NCI-H1930 (cell line): ENCODE measurements at regions not wholly inside any gene's neighbourhood (a gene's known extent, or its start where the extent isn't known, plus 50 kb on each side); places are given as distances from the start of the nearest gene placed in this dataset.
"Not testable (repeated sequence)": the region's sequence is repeated elsewhere in the genome, so short reads cannot be mapped to it uniquely, and the experiment has no call there.

Experiments used
- DNase-seq, 2 experiments: peaks; one replicate each; lab custom pipeline; 2025; lab: John Stamatoyannopoulos, UW

DNA sequence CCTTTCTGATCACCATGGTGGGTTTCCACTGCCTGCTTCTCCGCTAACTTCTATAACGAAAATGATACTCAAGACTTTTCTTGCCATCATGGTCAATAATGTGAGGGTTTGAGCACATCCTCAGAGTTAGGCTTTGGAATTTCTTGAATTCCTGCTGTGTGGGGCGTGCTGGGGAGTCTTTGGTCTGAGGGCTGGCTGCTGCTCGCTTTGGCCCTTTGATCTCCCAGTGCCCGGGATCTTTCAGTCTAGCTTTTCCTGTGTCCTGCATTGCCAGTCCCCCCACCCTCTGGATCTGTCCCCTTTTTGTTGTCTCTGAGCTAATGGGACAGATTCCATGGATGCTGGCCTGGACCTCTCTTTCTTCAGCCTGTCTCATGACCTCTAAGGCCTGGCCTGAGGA lies 182.6 kb downstream of the NPIPA7 start:
- not testable (repeated sequence) for DNase-seq

DNA sequence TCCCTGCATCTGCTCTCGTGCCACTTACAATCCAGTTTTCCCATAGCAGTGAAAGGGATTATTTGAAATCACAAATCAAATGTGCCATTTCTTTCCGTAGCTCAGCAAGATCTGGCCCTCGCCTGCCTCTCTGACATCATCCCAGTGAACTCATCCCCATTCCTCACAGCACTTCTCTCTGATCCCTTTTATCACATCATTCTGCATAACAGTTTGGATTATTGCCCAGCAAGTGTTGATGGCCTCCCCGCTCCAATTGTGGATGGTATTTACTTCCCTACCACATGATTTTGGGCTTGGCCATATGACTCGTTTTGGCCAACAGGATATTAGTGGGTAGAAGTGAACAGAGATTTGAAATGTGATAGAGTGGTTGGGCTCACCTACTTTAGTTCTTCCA lies 185.0 kb downstream of the NPIPA7 start:
- DNase-seq: not testable (repeated sequence)

DNA sequence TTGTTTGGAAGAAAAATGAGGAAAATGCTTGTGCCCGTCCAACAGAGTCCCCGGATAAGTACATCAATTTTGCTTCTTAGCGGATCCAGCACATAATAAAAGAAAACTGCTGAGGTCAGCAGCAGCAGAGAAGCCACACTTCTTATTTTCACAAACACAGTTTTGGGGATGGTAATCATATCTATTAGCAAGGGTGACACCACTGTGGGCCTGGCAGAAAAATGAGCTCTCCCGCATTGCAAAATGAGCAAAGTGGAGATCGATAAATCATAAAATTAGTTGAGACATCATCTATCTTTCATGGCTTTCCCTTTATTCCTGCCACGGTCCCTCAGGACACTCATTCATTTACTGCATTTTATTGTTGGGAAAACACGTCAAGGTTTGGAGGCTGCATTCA lies 186.4 kb downstream of the NPIPA7 start:
- DNase-seq: not testable (repeated sequence)

DNA sequence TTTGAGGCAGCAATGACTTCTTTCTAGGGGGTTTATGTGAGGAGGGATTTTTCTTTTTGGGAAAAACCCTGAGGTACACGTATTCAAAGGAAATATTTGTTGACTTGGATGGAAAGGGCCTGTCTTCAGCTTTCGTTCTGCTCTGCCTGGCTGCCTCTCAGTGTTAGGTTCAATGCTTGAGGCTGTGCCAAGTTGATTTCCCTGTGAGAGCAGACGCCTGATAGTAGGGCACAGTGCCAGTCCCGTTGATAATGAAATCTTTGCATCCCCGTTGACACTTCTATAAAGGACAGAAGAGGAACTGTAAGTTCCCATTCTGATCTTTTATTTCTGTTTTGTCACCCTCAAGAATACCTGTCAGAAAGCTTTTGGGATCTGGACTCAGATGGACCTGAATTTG lies 191.1 kb downstream of the NPIPA7 start:
- DNase-seq: not testable (repeated sequence)

DNA sequence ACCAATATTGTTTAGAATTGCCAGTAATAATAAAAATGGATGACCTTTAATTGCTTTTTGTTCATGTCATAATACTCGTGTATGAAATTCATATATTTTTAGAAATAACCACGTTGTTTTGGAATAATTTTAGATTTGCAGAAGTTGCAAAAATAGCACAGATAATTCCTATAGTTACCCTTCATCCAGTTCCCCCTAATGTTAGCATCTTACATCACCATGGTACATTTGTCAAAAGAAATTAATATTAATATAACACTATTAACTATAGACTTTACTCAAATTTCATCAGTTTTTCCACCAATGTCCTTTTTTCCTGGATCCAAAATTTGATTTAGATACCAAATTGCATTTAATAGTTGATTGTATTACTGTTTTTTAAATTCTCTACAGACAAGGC lies 191.9 kb downstream of the NPIPA7 start:
- not testable (repeated sequence) for DNase-seq

DNA sequence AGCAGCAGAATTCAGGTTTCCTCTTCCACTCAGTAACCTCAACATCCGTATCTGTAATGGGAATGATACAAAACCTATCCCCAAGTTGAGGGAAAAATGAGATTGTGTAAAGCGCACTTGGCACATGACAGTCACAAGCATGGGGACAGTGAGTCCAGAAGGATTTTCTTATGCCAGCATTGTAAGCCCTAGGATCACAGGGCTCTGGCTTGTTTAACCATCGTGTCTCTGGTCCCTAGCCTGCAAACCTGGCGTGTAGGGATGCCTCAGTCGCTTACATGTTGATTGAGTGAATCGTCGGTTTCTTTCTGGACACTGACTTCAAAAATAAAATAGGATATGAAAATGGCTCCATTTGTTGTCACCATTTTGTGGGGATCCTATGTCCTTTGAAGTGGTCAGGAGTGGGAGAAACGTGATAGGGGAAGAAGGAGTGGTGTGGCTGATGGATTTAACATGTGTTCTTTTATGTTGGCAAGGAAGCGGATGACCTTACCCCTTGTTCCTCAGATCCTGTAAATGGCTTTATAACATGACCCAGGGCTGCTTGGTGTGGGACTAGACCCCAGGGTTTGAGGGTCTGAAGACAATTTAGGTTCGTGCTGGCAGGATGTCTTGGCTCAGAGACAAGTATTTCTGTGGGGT lies 193.3 kb downstream of the NPIPA7 start:
- not testable (repeated sequence) for DNase-seq

DNA sequence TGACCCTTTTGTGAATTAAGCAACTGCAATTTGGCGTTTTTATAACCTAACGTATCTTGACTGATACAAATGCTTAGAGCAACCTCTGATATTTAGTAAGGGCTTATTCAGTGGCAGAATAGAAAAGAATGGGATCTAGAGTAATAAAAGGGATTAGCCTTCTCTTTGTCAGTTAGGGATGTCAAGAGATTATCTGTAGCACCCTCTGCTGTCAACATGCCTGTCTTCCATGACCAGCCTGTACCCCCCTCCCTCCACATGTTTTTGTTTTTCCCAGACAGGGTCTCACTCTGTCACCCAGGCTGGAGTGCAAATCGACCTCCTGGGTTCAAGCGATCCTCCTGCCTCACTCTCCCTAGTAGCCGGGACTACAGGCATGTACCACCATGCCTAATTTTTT lies 198.1 kb downstream of the NPIPA7 start:
- DNase-seq: not testable (repeated sequence)

DNA sequence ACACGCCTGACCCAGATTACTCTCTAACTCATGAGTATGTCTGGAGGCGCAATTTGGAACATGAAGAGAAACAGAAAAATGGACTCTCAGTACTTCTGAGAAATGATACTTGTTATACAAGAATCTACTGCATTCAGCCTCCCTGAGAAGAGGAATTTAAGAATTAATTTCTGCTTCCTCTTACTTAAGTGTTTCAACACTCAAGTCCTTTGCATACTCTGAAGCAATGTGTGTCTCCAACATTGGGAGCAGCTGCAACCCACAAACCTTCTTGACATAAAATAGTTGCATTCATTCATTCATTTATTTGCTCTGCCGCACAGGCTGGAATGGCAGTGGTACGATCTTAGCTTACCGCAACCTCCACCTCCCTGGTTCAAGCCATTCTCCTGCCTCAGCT lies 199.8 kb downstream of the NPIPA7 start:
- DNase-seq: no peak

DNA sequence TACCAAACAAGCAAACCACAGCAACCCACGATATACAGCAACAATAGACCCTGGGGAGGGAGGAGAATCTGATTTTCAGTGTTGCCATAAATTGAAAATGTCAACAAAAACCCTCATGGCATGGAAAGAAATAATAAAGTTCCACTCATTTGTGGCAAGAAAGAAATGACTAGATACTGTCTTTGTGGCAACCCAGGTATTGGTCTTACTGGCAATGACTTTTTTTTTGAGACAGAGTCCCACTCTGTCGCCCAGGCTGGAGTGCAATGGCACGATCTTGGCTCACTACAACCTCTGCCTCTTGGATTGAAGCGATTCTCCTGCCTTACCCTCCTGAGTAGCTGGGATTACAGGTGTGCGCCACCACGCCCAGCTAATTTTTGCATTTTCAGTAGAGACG lies 204.0 kb downstream of the NPIPA7 start:
- not testable (repeated sequence) for DNase-seq

DNA sequence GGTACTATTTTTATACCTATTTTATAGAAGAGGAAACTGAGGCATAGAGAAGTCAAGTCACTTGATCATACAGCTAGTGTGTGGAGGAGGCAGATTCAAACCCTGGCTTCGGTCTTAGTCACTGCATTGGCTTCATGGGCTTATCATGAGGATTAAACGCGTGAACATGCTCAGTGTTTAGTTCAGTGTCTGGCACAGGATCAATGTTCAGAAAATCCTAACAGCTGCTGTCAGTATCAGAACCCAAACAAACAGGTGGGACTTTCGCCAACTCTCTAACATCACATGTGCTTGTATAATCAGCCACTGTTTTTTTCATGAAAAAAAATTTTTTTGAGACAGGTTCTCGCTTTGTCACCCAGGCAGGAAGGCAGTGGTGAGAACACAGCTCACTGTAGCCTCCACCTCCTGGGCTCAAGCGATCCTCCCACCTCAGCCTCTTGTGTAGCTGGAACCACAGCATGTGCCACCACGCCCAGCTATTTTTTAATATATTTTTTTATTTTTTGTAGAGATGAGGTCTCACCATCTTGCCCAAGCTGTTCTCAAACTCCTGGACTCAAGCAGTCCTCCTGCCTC lies 207.2 kb downstream of the NPIPA7 start:
- not testable (repeated sequence) for DNase-seq

DNA sequence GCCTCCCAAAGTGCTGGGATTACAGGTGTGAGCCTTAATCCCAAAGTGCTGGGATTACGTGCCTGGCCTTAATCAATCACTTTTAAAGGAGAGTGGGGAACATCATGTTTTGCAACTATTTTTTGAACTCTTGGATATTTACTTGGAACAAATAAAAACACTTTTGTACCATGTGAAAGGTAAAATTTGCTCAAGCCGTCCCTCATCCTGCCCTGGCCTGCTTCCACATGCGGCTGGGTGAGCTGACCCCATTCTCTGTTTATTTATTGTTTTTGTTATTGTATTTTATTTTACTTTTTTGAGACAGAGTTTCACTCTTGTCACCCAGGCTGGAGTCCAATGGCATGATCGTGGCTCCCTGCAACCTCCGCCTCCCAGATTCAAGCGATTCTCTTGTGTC lies 208.0 kb downstream of the NPIPA7 start:
- not testable (repeated sequence) for DNase-seq

DNA sequence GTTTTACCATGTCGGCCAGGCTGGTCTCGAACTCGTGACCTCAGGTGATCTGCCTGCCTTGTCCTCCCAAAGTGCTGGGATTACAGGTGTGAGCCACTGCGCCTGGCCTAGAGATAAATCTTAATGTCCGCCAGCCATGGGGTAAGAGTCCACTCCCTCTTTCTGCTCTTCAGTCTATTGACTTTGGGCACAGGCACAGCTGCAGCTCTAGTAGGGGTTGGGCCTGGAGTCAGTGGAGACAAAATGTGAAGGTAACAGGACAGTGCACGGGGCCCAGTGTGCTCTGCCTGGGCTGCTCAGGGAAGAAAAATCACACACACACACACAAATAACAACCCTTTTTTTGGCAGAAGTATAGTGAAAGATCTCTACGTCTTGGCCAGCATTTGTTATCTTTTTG lies 209.5 kb downstream of the NPIPA7 start:
- DNase-seq: not testable (repeated sequence)

DNA sequence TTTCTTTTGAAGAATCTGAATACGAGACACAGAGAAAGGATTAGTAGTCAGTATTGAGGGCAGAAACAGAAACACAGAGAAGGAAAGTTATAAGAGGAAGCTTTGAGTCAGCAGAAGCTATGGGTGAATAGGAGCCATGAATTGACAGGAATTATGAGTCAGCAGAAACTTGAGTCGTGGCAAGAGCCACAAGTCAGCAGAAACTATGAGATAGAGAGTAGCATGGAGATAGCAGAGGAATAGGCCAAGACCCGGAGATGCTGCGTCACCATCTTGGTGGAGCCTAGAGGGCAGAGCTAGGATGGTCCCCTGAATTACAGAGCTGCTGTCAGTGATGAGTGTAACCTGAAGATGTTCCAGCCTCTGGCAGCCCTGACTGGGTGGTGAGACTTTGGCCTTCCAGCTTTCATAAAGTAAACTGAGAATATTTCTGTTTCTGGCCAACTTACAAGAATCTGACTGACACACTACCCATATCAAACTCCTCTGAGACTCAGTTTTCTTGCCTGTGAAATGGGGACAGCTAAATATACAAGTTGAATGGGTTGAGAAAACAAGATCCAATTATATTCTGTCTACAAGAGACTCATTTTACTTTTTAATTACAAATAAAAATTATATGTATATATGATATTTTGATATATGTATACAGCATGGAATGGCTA lies 211.8 kb downstream of the NPIPA7 start:
- DNase-seq: not testable (repeated sequence)

DNA sequence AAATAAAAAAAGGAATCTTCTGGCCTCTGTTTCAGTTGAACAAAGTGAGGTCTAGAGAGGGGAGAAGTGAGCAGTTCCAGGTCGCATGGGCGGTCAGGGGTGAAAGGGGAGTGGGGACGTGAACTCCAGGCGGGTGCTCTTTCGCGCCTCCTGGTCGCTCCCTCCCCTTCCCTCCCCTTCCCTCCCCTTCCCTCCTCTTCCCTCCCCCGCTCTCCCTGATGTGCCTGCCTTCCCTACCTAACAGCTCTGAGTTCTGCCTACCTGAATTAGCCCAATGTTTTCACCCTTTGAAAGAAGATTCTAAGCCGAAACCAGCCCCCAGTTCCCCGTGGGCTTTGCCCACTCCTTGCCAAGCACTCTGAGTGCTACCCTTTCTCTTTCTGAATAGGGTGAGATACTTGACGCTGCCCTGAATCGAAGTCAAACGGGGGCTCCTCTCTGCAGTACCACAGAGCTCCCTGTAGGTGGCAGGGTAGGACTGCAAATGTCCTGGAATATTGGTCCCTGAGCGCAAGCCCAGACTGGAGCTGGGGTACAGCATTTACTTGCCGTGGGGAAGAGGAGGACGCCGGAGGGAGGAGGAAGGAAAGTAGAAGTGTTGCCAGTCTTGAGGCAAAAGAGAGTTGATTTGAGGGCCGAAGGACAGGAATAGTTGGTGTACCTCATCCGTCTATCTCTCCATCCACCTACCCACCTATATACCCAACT lies 214.4 kb downstream of the NPIPA7 start:
- peak in 1 of 2 experiments; percentile 8 for DNase-seq

DNA sequence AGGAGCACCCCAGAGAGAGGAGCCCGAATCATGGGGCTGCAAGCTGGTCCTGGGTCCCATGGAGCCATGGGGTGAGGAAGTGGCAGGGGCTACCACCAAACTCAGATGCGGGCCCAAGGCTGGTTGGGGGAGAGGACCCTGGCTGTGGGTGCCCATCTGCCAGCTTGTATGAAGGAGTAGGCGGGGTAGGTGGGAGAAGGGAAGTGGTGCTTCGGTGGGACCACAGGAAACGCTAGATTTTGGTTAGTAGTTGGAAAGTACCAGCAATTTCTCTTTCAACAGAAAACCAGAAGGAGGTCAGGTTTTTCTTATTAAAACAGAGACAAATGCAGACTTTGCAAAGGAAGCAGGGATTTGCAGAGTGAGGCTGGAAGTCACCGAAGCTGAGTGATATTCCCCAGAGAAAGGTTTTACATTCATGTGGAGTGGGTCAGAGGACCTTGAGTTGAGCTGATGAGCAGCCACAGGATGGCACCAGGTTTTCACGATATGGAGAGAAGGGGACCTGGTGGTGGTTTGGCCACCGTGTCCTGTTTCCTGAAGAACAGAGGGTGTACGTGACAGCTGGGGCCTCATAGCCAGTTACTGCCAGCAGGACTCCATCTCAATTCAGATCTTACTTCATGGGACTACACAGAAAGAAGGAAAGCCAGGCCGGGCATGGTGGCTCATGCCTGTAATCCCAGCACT lies 216.2 kb downstream of the NPIPA7 start:
- not testable (repeated sequence) for DNase-seq

DNA sequence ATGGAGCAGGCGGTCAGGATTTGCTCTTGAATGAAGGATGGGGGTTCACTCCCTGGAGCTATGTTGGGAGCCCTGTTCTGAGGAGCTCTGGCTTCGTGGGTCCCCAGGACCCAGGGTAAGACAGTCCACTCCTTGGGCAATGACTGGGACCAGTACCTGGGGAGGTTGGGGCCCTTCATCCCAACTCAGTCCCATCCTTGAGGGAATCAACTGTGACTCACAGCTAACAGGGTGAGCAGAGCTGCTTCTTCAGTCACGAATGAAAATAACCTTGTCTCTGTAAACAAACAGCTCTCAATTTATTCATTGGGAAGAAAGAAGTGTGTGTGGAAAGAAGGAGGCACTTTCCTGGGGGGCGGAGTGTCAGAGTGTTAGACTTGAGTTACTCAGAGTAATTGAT lies 222.3 kb downstream of the NPIPA7 start:
- DNase-seq: not testable (repeated sequence)

DNA sequence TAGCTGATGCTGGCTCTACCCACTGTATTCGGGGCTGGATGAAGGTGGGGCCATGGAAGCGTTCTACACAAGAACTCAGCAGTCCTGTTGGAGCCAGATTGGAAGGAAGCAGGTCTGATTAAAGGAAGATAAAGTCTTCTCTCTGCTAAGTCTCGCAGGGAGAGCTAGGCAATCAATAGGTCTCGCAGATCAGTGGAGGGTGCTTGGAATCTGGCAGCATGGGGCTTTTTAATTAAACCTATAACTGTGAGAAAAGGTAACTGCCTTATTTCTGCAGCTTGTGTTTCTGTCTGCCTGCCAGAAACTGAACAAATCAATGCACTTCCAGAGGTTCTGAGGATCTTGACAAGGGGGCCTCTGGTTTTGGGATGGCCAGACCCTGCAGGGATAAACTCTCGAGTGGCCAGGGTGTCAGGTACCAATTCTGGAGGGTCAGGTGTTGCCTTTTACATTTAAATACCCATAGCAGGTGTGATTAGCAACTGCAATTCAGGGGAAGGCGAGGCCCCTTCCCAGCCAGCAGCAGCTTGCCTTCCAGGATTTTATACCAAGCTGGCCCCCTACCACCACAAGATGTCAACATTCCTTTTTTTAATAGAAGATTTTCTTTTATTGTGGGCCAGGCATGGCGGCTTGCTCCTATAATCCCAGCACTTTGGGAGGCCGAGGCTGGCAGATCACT lies 228.6 kb downstream of the NPIPA7 start:
- not testable (repeated sequence) for DNase-seq

DNA sequence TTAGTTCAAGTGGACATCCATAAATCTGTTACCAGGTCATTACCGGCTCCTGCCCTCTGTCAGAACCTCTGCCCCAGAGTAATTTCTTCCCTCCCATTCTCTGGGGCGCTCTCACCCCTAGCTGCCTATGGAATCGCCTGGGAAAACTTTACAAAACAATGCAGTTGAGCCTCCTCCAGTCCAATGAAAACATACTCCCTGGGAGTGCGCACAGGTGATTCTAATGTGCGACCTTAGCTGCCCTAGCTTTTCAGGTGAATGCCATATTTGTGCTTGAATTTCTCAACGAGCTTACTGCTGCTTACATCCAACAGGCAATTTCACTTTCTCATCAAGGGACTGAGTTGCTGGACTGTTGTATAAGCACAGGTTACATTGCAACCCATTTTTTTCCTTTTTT lies 230.7 kb downstream of the NPIPA7 start:
- not testable (repeated sequence) for DNase-seq

DNA sequence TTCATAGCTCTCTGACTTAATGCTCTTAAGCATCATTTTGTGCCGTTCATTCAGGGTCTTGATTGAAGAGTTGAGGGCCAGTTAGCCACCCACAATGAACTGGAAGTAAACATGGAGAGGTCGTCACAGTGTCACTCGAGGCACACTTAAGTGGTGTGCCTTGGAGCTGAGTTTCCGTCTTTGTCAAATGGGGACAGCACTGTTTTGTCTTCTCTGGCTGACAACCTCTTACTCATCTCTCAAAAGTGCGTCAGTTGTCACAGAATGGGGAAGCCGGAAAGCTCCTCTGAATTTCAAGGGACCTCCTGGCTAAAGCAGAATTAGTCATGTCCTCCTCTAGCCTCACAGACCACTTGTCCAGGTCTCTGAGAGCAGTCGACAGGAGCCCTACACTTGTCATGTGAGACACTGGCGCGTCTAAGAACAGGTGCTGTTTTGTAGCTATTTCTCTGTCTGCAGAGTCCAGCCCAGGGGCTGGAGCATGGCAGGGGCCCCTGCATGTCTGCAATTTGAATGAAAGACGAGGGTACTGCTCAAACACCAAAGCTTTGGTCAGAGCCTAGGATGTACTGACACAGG lies 231.5 kb downstream of the NPIPA7 start:
- not testable (repeated sequence) for DNase-seq

DNA sequence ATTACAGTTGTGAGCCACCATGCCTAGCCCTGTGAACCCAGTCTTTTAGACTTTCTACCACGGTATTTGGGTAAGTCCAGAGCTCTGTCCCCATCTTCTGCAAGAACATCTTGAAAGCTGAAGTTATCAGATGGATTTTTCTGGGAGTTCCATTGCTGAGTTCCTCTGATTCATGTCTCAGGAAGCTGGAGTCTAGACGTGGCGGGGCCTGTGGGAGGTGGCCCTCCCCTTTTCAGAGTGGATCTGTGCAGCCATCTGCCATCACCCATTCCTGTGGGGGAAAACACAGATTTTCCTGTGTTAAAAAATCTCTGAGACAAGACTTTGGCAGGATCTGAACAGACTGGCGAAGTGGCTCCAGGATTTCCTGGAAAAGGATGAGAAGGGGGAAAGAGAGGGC lies 234.3 kb downstream of the NPIPA7 start:
- DNase-seq: not testable (repeated sequence)

DNA sequence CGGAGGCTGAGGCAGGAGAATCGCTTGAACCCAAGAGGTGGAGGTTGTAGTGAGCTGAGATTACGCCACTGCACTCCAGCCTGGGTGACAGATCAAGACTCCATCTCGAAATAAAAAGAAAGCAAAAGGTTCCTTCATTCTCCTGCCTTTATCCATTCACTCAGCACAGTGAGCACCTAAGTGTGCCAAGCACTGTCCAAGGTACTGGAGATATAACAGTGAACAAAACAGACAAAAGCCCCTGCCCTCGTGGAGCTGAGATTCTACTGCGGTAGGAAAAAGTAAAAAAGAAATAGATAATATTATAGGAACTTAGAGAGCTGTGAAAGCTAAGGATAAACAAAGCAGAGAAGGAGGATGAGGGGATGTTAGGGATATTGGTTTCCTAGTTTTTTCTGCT lies 235.5 kb downstream of the NPIPA7 start:
- DNase-seq: not testable (repeated sequence)
